ENCODE measurements at regions not wholly inside any gene's neighbourhood (a gene's known extent, or its start where the extent isn't known, plus 50 kb on each side); places are given as distances from the start of the nearest gene placed in this dataset.

GRCh38 chr6:163904186-163904585, 489.7 kb downstream of the QKI start:
- H3K27ac Mint-ChIP-seq, result no peak overlapping the region; a peak in 1 of 7 replicates
- no CpG with 5 or more reads among the region's 7 CpGs for WGBS (ENCODE audit: extremely low coverage, insufficient read length, low lambda C conversion rate)
- H3K4me1 ChIP-seq (ENCODE audit: insufficient read depth, low read length), result peaks cover 3% of the 10 kb centered on the region; the same call in 1 of the 2 replicates
- no peak overlapping the region for H4K8ac ChIP-seq (replicated peaks; ENCODE audit: insufficient read length, low read depth, low read length)
- no peak overlapping the region for H2BK12ac ChIP-seq (ENCODE audit: insufficient read length, low read depth, low read length)
- H2BK5ac ChIP-seq (ENCODE audit: insufficient read length, low read length), result no peak overlapping the region
- no peak overlapping the region for H3K56ac ChIP-seq (ENCODE audit: insufficient read length, low read depth, low read length)
- no peak overlapping the region for H4K91ac ChIP-seq (ENCODE audit: insufficient read length, low read depth, low read length)
- no peak overlapping the region for H3K14ac ChIP-seq (ENCODE audit: insufficient read depth, low read length)
- no peak overlapping the region for H3K27ac ChIP-seq (ENCODE audit: insufficient read length, low read depth, low read length)
- no peak overlapping the region for H3K4ac ChIP-seq (ENCODE audit: low read depth, low read length)
- H3K27me3 ChIP-seq (ENCODE audit: insufficient read depth, low read length), result no peaks in the 10 kb centered on the region
- H2BK120ac ChIP-seq (ENCODE audit: low read depth, low read length, poor library complexity, severe bottlenecking), result no peak overlapping the region
- H3K4me3 Mint-ChIP-seq, result no peak overlapping the region
- no peak for TF ChIP-seq CTCF (conservative IDR thresholded peaks at IDR 0.05)
- H2BK15ac ChIP-seq (ENCODE audit: low read depth, low read length), result no peak overlapping the region
- no peaks in the 10 kb centered on the region for H3K79me2 ChIP-seq (ENCODE audit: insufficient read depth, low read length)
- no peak overlapping the region for H4K5ac ChIP-seq (ENCODE audit: insufficient read length, low read depth, low read length)
- no peak overlapping the region for H2AFZ ChIP-seq (ENCODE audit: low read length)
- no peak overlapping the region for H3K9ac ChIP-seq (ENCODE audit: extremely low read depth, insufficient read length, low read length)
- no peak overlapping the region for H2BK20ac ChIP-seq (ENCODE audit: low read depth, low read length, poor library complexity, severe bottlenecking)
- no peak overlapping the region for H3K23ac ChIP-seq (ENCODE audit: insufficient read length, low read depth, low read length)
- no peaks in the 10 kb centered on the region for H3K27me3 Mint-ChIP-seq (ENCODE audit: low read depth)
- H3K36me3 Mint-ChIP-seq (ENCODE audit: insufficient read depth in 1 of 3, low read depth in 3 of 3), result no peaks in the 10 kb centered on the region
- H3K79me1 ChIP-seq (ENCODE audit: insufficient read depth, low read depth, low read length, poor library complexity, severe bottlenecking), result no peaks in the 10 kb centered on the region
- no peak overlapping the region for H3T11ph ChIP-seq (ENCODE audit: low read length)
- peaks cover 13 to 14% of the 10 kb centered on the region in 2 experiments for H3K4me1 Mint-ChIP-seq
- H3K4me2 ChIP-seq (ENCODE audit: insufficient read depth, insufficient read length, low read length), result no peak overlapping the region
- DNase-seq, result no peak
- no peaks in the 10 kb centered on the region for H3K9me3 Mint-ChIP-seq
- no peak overlapping the region for H3K18ac ChIP-seq (ENCODE audit: insufficient read length, low read depth, low read length)
- H3K9me3 ChIP-seq (ENCODE audit: control insufficient read depth, low read depth, low read length), result no peaks in the 10 kb centered on the region
- no peaks in the 10 kb centered on the region for H3K23me2 ChIP-seq (ENCODE audit: insufficient read length, low read depth, low read length, poor library complexity, severe bottlenecking)
- no peaks in the 10 kb centered on the region for H4K20me1 ChIP-seq (ENCODE audit: control insufficient read depth, insufficient read depth, insufficient read length)
- H2AK5ac ChIP-seq (ENCODE audit: insufficient read length, low read length), result no peak overlapping the region

Measured in H9 (cell line).